ENCODE measurements at regions not wholly inside any gene's neighbourhood (a gene's known extent, or its start where the extent isn't known, plus 50 kb on each side); places are given as distances from the start of the nearest gene placed in this dataset.

- Mint-ChIP-seq H3K4me1 (ENCODE audit: low read depth) (no peaks in the 10 kb centered on the region), H3K4me3 (no peak overlapping the region), H3K36me3 (ENCODE audit: low read depth) (no peaks in the 10 kb centered on the region), H3K27ac (no peak overlapping the region), H3K27me3 (ENCODE audit: insufficient read depth) (no peaks in the 10 kb centered on the region), H3K9me3 (no peaks in the 10 kb centered on the region)
- intact Hi-C loops (cut with micrococcal nuclease): no loop called here
- no peak for DNase-seq (ENCODE audit: low spot score)
These were observed 152.0 kb upstream of the STX18 start for GRCh38 chr4:4693755-4694295.

- Mint-ChIP-seq H3K27me3 (ENCODE audit: insufficient read depth) (no peaks in the 10 kb centered on the region), H3K9me3 (no peaks in the 10 kb centered on the region), H3K4me3 (no peak overlapping the region), H3K27ac (no peak overlapping the region), H3K36me3 (ENCODE audit: low read depth) (no peaks in the 10 kb centered on the region), H3K4me1 (ENCODE audit: low read depth) (no peaks in the 10 kb centered on the region)
- no peak for DNase-seq (ENCODE audit: low spot score)
- intact Hi-C loops (cut with micrococcal nuclease): no loop called here
These were observed 151.4 kb upstream of the STX18 start for GRCh38 chr4:4693258-4693657.

DNA sequence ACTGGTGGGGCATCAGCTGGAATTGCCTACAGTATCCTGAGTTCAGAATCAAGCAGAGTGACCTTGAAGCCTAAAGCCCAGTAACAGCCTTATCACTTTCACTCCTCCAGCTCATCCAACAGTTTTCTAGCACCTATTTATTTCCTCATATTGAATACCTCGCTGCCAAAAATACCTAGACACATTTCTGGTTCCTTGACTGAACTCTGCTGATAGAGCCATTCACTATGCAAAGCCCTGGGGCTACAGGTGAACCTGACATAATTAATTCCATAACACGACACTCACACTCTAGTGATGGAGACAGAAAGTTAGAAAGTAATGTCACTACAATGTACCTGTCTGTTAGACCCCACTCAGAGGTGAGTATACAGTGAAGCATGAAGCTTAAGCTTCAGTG, 149.0 kb upstream of the STX18 start:
- no peaks in the 10 kb centered on the region for H3K9me3 Mint-ChIP-seq
- intact Hi-C loops (cut with micrococcal nuclease): no loop called here
- no peaks in the 10 kb centered on the region for H3K36me3 Mint-ChIP-seq (ENCODE audit: low read depth)
- no peaks in the 10 kb centered on the region for H3K27me3 Mint-ChIP-seq (ENCODE audit: insufficient read depth)
- no peak for DNase-seq (ENCODE audit: low spot score)
- no peaks in the 10 kb centered on the region for H3K4me1 Mint-ChIP-seq (ENCODE audit: low read depth)
- H3K27ac Mint-ChIP-seq: no peak overlapping the region
- H3K4me3 Mint-ChIP-seq: no peak overlapping the region

GRCh38 chr4:4689694-4690440, 148.0 kb upstream of the STX18 start:
- no peaks in the 10 kb centered on the region for H3K9me3 Mint-ChIP-seq
- H3K27me3 Mint-ChIP-seq (ENCODE audit: insufficient read depth): no peaks in the 10 kb centered on the region
- no peak for DNase-seq (ENCODE audit: low spot score)
- H3K27ac Mint-ChIP-seq: no peak overlapping the region
- H3K36me3 Mint-ChIP-seq (ENCODE audit: low read depth): no peaks in the 10 kb centered on the region
- intact Hi-C loops (cut with micrococcal nuclease): no loop called here
- no peak overlapping the region for H3K4me3 Mint-ChIP-seq
- no peaks in the 10 kb centered on the region for H3K4me1 Mint-ChIP-seq (ENCODE audit: low read depth)

DNA sequence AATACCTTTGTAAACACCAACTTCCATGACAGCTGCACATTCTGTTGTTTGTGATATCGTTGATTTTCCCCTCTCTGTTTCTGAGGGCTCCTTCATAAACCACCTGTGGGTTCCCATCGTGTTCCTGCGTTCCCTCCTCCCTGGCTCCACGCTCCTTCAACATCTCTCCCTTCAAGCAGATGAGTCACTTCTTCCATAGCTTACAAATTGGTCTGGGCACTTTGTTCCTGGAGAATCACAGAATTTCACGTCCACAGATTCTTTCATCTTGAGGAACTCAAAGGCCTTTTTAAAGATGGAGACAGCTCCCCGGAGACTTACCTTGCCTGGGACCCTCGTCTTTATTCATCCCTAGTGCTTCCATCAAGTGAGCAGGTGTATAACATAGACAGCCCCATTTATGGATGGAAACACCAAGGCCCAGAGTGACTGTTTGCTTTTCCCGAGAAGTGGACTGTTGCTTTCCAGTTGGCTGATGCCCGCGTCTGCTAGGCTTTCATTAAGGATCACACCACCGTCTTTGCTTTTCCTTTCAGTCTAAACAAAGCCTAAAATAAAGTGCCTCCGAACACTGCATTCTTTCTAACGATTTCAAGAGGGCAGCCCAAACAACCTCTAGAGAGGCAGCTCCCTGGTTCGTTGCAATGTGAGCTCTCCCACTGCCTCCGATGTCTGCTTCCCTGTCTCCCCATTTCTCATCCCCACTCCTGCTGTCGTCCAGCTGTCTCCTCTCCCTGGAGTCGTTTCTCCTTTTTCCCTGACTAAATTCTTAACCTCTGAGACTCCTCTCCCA, 146.3 kb upstream of the STX18 start:
- Mint-ChIP-seq H3K27ac (no peak overlapping the region), H3K27me3 (ENCODE audit: insufficient read depth) (no peaks in the 10 kb centered on the region), H3K4me3 (no peak overlapping the region), H3K9me3 (no peaks in the 10 kb centered on the region), H3K36me3 (ENCODE audit: low read depth) (no peaks in the 10 kb centered on the region), H3K4me1 (ENCODE audit: low read depth) (no peaks in the 10 kb centered on the region)
- intact Hi-C loops (cut with micrococcal nuclease): no loop called here
- no peak for DNase-seq (ENCODE audit: low spot score)

DNA sequence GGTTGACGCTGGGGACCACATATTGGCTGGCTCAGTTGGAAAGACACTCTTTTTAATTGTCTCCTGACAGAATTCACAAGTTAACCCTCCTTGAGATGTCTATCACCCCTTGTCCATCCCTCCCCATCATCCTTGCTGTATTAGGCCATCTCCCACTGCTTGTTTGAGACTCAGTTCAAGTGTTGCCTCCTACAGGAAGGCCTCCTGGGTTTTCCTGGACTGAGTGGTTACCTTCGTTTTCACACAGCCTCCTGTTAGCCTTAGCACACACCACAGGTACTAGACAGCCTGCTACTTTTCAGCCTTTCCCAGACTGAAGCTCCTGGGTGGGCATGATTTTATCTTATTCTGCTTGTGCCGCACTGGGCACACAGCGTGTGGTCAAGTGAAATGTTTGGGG, 145.3 kb upstream of the STX18 start:
- H3K9me3 Mint-ChIP-seq: no peaks in the 10 kb centered on the region
- H3K27ac Mint-ChIP-seq: no peak overlapping the region
- no peaks in the 10 kb centered on the region for H3K4me1 Mint-ChIP-seq (ENCODE audit: low read depth)
- no peak overlapping the region for H3K4me3 Mint-ChIP-seq
- no peaks in the 10 kb centered on the region for H3K36me3 Mint-ChIP-seq (ENCODE audit: low read depth)
- DNase-seq (ENCODE audit: low spot score): no peak
- H3K27me3 Mint-ChIP-seq (ENCODE audit: insufficient read depth): no peaks in the 10 kb centered on the region
- intact Hi-C loops (cut with micrococcal nuclease): no loop called here

DNA sequence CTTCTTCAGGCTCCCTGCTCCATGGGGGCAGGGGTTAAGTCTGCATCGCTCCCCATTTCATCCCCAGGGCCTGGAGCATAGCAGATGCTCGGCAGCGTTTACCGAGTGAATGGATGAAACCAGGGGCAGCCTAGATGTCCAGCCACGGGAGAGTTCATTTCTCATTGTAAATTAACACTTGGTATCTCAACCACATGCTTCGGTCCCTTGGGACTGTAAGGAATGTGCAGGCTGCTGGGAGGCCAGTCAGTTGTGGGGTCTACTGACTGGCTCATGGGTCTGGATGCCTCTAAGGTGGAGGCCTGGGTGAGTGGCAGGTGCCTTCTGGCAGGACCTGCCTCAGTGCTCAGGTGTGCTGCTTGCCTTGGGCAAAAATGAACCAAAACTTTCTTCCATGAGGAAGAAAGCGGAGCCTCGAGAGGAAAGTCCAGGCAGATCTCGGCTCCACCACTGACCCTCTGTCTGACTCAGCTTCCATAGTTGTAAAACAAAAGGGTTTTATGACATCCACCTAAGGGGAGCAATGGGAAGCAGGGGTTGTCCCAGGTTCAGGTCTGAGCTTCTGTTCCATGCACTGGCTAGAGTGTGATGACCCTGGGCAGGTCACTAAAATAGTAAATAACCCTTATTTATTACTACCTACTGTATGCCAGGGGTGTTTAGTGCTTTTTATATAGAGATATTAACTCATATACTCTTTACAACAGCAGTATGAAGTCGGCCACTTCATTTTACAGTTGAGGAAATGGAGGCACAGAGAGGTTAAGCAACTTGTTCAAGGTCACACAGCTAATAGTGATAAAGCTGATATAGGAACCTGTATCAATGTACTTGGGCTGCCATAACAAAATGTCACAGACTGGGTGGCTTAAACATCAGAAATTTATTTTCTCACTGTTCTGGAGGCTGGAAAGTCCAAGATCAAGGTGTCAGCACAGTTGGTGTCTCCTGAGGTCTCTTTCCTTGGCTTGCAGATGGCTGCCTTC, 144.3 kb upstream of the STX18 start:
- H3K27me3 Mint-ChIP-seq (ENCODE audit: insufficient read depth): no peaks in the 10 kb centered on the region
- intact Hi-C loops (cut with micrococcal nuclease): no loop called here

GRCh38 chr4:4681653-4682052, 139.8 kb upstream of the STX18 start:
- intact Hi-C loops (cut with micrococcal nuclease): no loop called here
- H3K27ac Mint-ChIP-seq: no peak overlapping the region
- DNase-seq (ENCODE audit: low spot score): no peak
- no peak overlapping the region for H3K4me3 Mint-ChIP-seq
- no peaks in the 10 kb centered on the region for H3K36me3 Mint-ChIP-seq (ENCODE audit: low read depth)
- peaks cover 3% of the 10 kb centered on the region for H3K27me3 Mint-ChIP-seq (ENCODE audit: insufficient read depth)
- no peaks in the 10 kb centered on the region for H3K9me3 Mint-ChIP-seq
- no peaks in the 10 kb centered on the region for H3K4me1 Mint-ChIP-seq (ENCODE audit: low read depth)

More for the DNA sequence above, 144.3 kb upstream of the STX18 start:
- Mint-ChIP-seq H3K4me1 (ENCODE audit: low read depth) (no peaks in the 10 kb centered on the region), H3K36me3 (ENCODE audit: low read depth) (no peaks in the 10 kb centered on the region), H3K9me3 (no peaks in the 10 kb centered on the region), H3K4me3 (no peak overlapping the region), H3K27ac (no peak overlapping the region)
- DNase-seq (ENCODE audit: low spot score): no peak

GRCh38 chr4:4680758-4681157, 138.9 kb upstream of the STX18 start:
- no peak overlapping the region for H3K4me3 Mint-ChIP-seq
- H3K27me3 Mint-ChIP-seq (ENCODE audit: insufficient read depth): peaks cover 3% of the 10 kb centered on the region
- H3K4me1 Mint-ChIP-seq (ENCODE audit: low read depth): no peaks in the 10 kb centered on the region
- no peak for DNase-seq (ENCODE audit: low spot score)
- H3K36me3 Mint-ChIP-seq (ENCODE audit: low read depth): no peaks in the 10 kb centered on the region
- no peaks in the 10 kb centered on the region for H3K9me3 Mint-ChIP-seq
- intact Hi-C loops (cut with micrococcal nuclease): no loop called here
- H3K27ac Mint-ChIP-seq: no peak overlapping the region

- Mint-ChIP-seq H3K36me3 (ENCODE audit: low read depth) (no peaks in the 10 kb centered on the region), H3K4me3 (no peak overlapping the region), H3K9me3 (no peaks in the 10 kb centered on the region), H3K27me3 (ENCODE audit: insufficient read depth) (peaks cover 3% of the 10 kb centered on the region), H3K4me1 (ENCODE audit: low read depth) (no peaks in the 10 kb centered on the region), H3K27ac (no peak overlapping the region)
- no peak for DNase-seq (ENCODE audit: low spot score)
- intact Hi-C loops (cut with micrococcal nuclease): no loop called here
These were observed 138.4 kb upstream of the STX18 start for GRCh38 chr4:4680243-4680642.

DNA sequence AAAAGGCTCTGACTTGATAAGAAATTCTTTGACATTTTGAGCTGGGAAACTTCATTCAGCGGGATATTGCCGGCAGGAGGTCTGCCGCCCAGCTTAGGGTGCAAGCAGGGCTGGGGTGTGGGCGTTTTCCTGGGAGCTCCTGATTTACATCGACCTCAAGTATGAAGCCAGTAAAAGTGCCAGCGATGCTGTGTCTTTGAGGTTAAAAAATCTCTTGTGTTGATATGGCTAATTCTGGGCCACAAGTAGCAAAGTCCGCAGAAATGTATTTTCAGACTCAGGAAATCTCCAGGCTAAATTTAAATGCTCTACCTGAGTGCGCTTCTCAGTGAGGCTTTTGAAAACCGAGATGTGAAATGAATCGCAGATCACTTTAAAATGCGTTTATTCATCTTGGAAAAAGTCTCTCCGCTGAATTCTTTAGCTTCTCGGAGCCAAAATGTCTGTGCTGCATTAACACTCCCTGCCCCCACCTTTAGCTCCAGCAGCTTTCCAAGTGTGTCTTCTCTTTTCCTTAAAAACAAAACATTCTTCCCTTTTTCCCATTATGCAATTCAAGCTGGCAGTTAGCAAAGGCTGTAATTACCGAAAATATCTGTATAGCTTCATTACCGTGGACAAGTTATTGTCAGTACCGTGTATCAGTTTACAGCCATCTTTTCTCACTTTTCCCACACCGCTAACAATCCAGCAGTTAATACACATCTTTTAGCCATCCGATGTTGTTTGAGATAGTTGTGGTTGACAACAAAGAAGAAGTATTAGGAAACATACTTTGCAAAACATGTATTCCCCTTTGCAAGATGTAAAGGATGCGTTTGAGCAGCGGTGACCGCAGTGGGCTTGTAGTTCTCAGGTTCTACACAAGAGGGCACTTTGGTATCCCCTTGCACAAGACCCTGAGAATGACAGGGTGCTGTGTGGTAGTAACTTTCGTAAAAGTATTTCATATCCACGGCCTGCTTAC, 136.0 kb upstream of the STX18 start:
- H3K9me3 Mint-ChIP-seq: no peaks in the 10 kb centered on the region
- H3K36me3 Mint-ChIP-seq (ENCODE audit: low read depth): no peaks in the 10 kb centered on the region
- no peak overlapping the region for H3K27ac Mint-ChIP-seq
- intact Hi-C loops (cut with micrococcal nuclease): no loop called here
- H3K4me3 Mint-ChIP-seq: no peak overlapping the region
- H3K27me3 Mint-ChIP-seq (ENCODE audit: insufficient read depth): peaks cover 3% of the 10 kb centered on the region
- no peaks in the 10 kb centered on the region for H3K4me1 Mint-ChIP-seq (ENCODE audit: low read depth)
- DNase-seq (ENCODE audit: low spot score): no peak

- H3K4me1 Mint-ChIP-seq (ENCODE audit: low read depth): no peaks in the 10 kb centered on the region
- no peak for DNase-seq (ENCODE audit: low spot score)
- intact Hi-C loops (cut with micrococcal nuclease): no loop called here
- H3K4me3 Mint-ChIP-seq: no peak overlapping the region
- peaks cover 3% of the 10 kb centered on the region for H3K27me3 Mint-ChIP-seq (ENCODE audit: insufficient read depth)
- no peaks in the 10 kb centered on the region for H3K9me3 Mint-ChIP-seq
- no peaks in the 10 kb centered on the region for H3K36me3 Mint-ChIP-seq (ENCODE audit: low read depth)
- no peak overlapping the region for H3K27ac Mint-ChIP-seq
These were observed 133.8 kb upstream of the STX18 start for GRCh38 chr4:4675641-4676040.
